H1 (cell line): ENCODE measurements at regions not wholly inside any gene's neighbourhood (a gene's known extent, or its start where the extent isn't known, plus 50 kb on each side); places are given as distances from the start of the nearest gene placed in this dataset.

ENCODE experiments used
- CTCF ChIP-seq, 3 experiments: IDR thresholded peaks; 1 replicate in 2 of 3; 2 replicates in 1 of 3; pipeline versions ENCODE4 v1.5.1 to v1.6.1; 2011; ENCODE audit warnings: low read length in 3 of 3, mild to moderate bottlenecking in 3 of 3, inconsistent platforms in 2 of 3, low read depth in 1 of 3, moderate library complexity in 1 of 3; ENCODE audit not compliant: insufficient read depth in 1 of 3; ENCODE audit errors: control extremely low read depth in 1 of 3
- EP300 ChIP-seq, 2 experiments: IDR thresholded peaks; 1 replicate in 1 of 2; 2 replicates in 1 of 2; pipeline ENCODE4 v1.6.1; 2011 to 2012; ENCODE audit warnings: low read depth in 2 of 2, low read length in 2 of 2, mild to moderate bottlenecking in 2 of 2, borderline replicate concordance in 1 of 2, inconsistent platforms in 1 of 2, moderate library complexity in 1 of 2
- HDAC6 ChIP-seq: IDR thresholded peaks from one replicate; pipeline ENCODE4 v1.7.1; 2012; ENCODE audit warnings: low read depth, mild to moderate bottlenecking, inconsistent platforms, low read length, moderate library complexity
- JUND ChIP-seq: IDR thresholded peaks from 2 replicates; pipeline ENCODE4 v1.6.1; 2011; ENCODE audit warnings: mild to moderate bottlenecking, improper control_type of control experiment, low read length
- NRF1 ChIP-seq: IDR thresholded peaks from 2 replicates; pipeline ENCODE4 v1.6.1; 2011; ENCODE audit warnings: mild to moderate bottlenecking, low read depth, low read length, improper control_type of control experiment
- POLR2A ChIP-seq, 2 experiments: IDR thresholded peaks; 1 replicate in 1 of 2; 2 replicates in 1 of 2; pipeline ENCODE4 v1.6.1; 2011; ENCODE audit warnings: low read depth in 2 of 2, low read length in 2 of 2, mild to moderate bottlenecking in 2 of 2; ENCODE audit errors: control extremely low read depth in 1 of 2
- POU5F1 ChIP-seq: IDR thresholded peaks from 2 replicates; pipeline ENCODE4 v1.6.1; 2011; ENCODE audit warnings: low read depth, mild to moderate bottlenecking, low read length, moderate library complexity
- RBBP5 ChIP-seq: IDR thresholded peaks from 2 replicates; pipeline ENCODE4 v1.7.1; 2012; ENCODE audit warnings: low read depth, mild to moderate bottlenecking, inconsistent platforms, low read length, moderate library complexity, borderline replicate concordance
- SIX5 ChIP-seq: IDR thresholded peaks from 2 replicates; pipeline ENCODE4 v1.6.1; 2011; ENCODE audit warnings: mild to moderate bottlenecking, low read depth, low read length

- TF ChIP-seq HDAC6 (no peak), POU5F1 (no peak), CTCF (IDR thresholded peaks at IDR 0.05; ENCODE audit: control extremely low read depth in 1 of 3, insufficient read depth in 1 of 3, low read depth in 1 of 3, low read length in 3 of 3) (no peak), SIX5 (no peak), EP300 (IDR thresholded peaks at IDR 0.05; ENCODE audit: borderline replicate concordance in 1 of 2, low read depth in 2 of 2, low read length in 2 of 2) (no peak), POLR2A (IDR thresholded peaks at IDR 0.05; ENCODE audit: control extremely low read depth in 1 of 2, low read depth in 2 of 2, low read length in 2 of 2) (no peak), JUND (no peak), NRF1 (no peak), RBBP5 (no peak)
Observed at GRCh38 chr4:79513576-79513975, 105.5 kb upstream of the GK2 start.
